C4-2B (cell line): ENCODE measurements at regions not wholly inside any gene's neighbourhood (a gene's known extent, or its start where the extent isn't known, plus 50 kb on each side); places are given as distances from the start of the nearest gene placed in this dataset.

ENCODE experiments used
- ZFX ChIP-seq: fragments of 450-650 bp; IDR thresholded peaks from 2 replicates; pipeline ENCODE4 v1.6.1; 2017
- TF ChIP-seq, protein P1 (sequence below): fragments of 450-650 bp; conservative IDR thresholded peaks from 2 replicates; pipeline ENCODE4 v1.5.1; 2017; ENCODE audit warnings: mild to moderate bottlenecking

DNA sequence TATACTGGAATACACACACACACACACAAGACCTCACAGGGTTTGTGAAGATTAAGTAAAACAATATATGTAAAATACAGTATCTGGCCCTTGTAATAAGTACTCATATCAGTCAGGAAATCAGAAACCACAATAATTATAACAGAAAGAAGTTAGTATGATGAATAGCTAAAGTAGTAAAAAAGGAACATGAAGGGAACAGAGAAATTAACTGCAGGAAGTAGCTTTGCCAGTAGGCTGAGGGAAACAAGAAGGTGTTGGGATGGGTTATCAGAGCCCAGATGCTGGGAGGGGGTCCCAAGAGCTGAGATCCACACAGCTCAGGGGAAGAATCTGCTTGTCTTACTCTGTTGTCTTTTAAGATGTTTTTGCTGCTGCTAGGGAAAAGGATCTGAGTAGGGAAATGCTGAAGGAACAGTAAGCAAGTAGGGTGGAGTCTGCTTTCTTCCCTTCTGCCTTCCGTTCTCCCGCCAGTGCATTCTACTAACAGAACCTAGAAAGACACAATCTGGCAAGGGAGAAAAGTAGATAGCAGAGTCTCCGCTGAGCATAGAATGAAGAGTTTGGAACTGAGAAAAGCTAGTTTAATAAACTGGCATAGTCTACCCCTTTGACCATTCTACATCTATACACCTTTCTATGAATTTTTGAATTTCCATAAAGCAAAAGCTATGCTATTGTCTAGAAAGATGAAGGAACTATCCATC is 55.3 kb upstream of the ALDH1A1 start:
- TF ChIP-seq, protein P1, sequence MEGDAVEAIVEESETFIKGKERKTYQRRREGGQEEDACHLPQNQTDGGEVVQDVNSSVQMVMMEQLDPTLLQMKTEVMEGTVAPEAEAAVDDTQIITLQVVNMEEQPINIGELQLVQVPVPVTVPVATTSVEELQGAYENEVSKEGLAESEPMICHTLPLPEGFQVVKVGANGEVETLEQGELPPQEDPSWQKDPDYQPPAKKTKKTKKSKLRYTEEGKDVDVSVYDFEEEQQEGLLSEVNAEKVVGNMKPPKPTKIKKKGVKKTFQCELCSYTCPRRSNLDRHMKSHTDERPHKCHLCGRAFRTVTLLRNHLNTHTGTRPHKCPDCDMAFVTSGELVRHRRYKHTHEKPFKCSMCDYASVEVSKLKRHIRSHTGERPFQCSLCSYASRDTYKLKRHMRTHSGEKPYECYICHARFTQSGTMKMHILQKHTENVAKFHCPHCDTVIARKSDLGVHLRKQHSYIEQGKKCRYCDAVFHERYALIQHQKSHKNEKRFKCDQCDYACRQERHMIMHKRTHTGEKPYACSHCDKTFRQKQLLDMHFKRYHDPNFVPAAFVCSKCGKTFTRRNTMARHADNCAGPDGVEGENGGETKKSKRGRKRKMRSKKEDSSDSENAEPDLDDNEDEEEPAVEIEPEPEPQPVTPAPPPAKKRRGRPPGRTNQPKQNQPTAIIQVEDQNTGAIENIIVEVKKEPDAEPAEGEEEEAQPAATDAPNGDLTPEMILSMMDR, result no peak
- no peak for TF ChIP-seq ZFX
